ENCODE measurements at regions not wholly inside any gene's neighbourhood (a gene's known extent, or its start where the extent isn't known, plus 50 kb on each side); places are given as distances from the start of the nearest gene placed in this dataset.

GRCh38 chr13:53165261-53165660 lies 136.6 kb downstream of the OLFM4 start:
- Mint-ChIP-seq H3K36me3 (peaks cover 1% of the 10 kb centered on the region), H3K9me3 (peaks cover 0 to 1% (median 0%) of the 10 kb centered on the region in 3 donors), H3K4me1 (no peaks in the 10 kb centered on the region), H3K27me3 (no peaks in the 10 kb centered on the region), H3K27ac (no peak overlapping the region), H3K4me3 (no peak overlapping the region)

- no peaks in the 10 kb centered on the region for H3K27me3 Mint-ChIP-seq
- no peak overlapping the region for H3K4me3 Mint-ChIP-seq
- no peak overlapping the region for H3K27ac Mint-ChIP-seq
- peaks cover 1% of the 10 kb centered on the region for H3K36me3 Mint-ChIP-seq
- H3K9me3 Mint-ChIP-seq, result peaks cover 0 to 1% (median 0%) of the 10 kb centered on the region in 3 donors
- H3K4me1 Mint-ChIP-seq, result no peaks in the 10 kb centered on the region
These were observed 138.9 kb downstream of the OLFM4 start for GRCh38 chr13:53167561-53167960.

GRCh38 chr13:53170910-53171309 lies 142.3 kb downstream of the OLFM4 start:
- Mint-ChIP-seq H3K27me3 (no peaks in the 10 kb centered on the region), H3K4me1 (no peaks in the 10 kb centered on the region), H3K9me3 (peaks cover 0 to 2% (median 0%) of the 10 kb centered on the region in 3 donors), H3K4me3 (no peak overlapping the region), H3K36me3 (no peaks in the 10 kb centered on the region), H3K27ac (no peak overlapping the region)

GRCh38 chr13:53174545-53174944 lies 145.9 kb downstream of the OLFM4 start:
- H3K36me3 Mint-ChIP-seq, result no peaks in the 10 kb centered on the region
- peaks cover 0 to 2% (median 0%) of the 10 kb centered on the region in 3 donors for H3K9me3 Mint-ChIP-seq
- H3K4me1 Mint-ChIP-seq, result no peaks in the 10 kb centered on the region
- no peak overlapping the region for H3K4me3 Mint-ChIP-seq
- no peak overlapping the region for H3K27ac Mint-ChIP-seq
- no peaks in the 10 kb centered on the region for H3K27me3 Mint-ChIP-seq

GRCh38 chr13:53180684-53181083 lies 152.1 kb downstream of the OLFM4 start:
- H3K27ac Mint-ChIP-seq, result no peak overlapping the region

GRCh38 chr13:53182724-53183123 lies 154.1 kb downstream of the OLFM4 start:
- Mint-ChIP-seq H3K27me3 (no peaks in the 10 kb centered on the region), H3K27ac (no peak overlapping the region), H3K9me3 (peaks cover 0 to 10% (median 6%) of the 10 kb centered on the region in 3 donors), H3K4me3 (no peak overlapping the region), H3K4me1 (no peaks in the 10 kb centered on the region), H3K36me3 (no peaks in the 10 kb centered on the region)

More at GRCh38 chr13:53180684-53181083, 152.1 kb downstream of the OLFM4 start:
- Mint-ChIP-seq H3K9me3 (peaks cover 0 to 10% (median 6%) of the 10 kb centered on the region in 3 donors), H3K4me1 (no peaks in the 10 kb centered on the region), H3K27me3 (no peaks in the 10 kb centered on the region), H3K4me3 (no peak overlapping the region), H3K36me3 (no peaks in the 10 kb centered on the region)

- no peak overlapping the region for H3K27ac Mint-ChIP-seq
- no peaks in the 10 kb centered on the region for H3K4me1 Mint-ChIP-seq
- H3K27me3 Mint-ChIP-seq, result no peaks in the 10 kb centered on the region
- H3K4me3 Mint-ChIP-seq, result no peak overlapping the region
- no peaks in the 10 kb centered on the region for H3K36me3 Mint-ChIP-seq
- H3K9me3 Mint-ChIP-seq, result peaks cover 0 to 13% (median 6%) of the 10 kb centered on the region in 3 donors
These were observed 159.5 kb downstream of the OLFM4 start for GRCh38 chr13:53188120-53188519.

GRCh38 chr13:53189162-53189561 lies 160.5 kb downstream of the OLFM4 start:
- no peak overlapping the region for H3K27ac Mint-ChIP-seq
- no peak overlapping the region for H3K4me3 Mint-ChIP-seq
- no peaks in the 10 kb centered on the region for H3K36me3 Mint-ChIP-seq
- no peaks in the 10 kb centered on the region for H3K27me3 Mint-ChIP-seq
- peaks cover 0 to 10% (median 5%) of the 10 kb centered on the region in 3 donors for H3K9me3 Mint-ChIP-seq
- no peaks in the 10 kb centered on the region for H3K4me1 Mint-ChIP-seq

- no peaks in the 10 kb centered on the region for H3K36me3 Mint-ChIP-seq
- no peak overlapping the region for H3K27ac Mint-ChIP-seq
- no peaks in the 10 kb centered on the region for H3K4me1 Mint-ChIP-seq
- no peaks in the 10 kb centered on the region for H3K27me3 Mint-ChIP-seq
- no peak overlapping the region for H3K4me3 Mint-ChIP-seq
- peaks cover 0 to 3% (median 2%) of the 10 kb centered on the region in 3 donors for H3K9me3 Mint-ChIP-seq
These were observed 162.5 kb downstream of the OLFM4 start for GRCh38 chr13:53191091-53191490.

GRCh38 chr13:53197424-53197823 lies 168.8 kb downstream of the OLFM4 start:
- no peak overlapping the region for H3K27ac Mint-ChIP-seq
- H3K9me3 Mint-ChIP-seq, result peaks cover 0 to 2% (median 0%) of the 10 kb centered on the region in 3 donors
- H3K4me1 Mint-ChIP-seq, result no peaks in the 10 kb centered on the region
- H3K27me3 Mint-ChIP-seq, result peaks cover 1% of the 10 kb centered on the region
- H3K4me3 Mint-ChIP-seq, result no peak overlapping the region
- H3K36me3 Mint-ChIP-seq, result no peaks in the 10 kb centered on the region

GRCh38 chr13:53198017-53198416 lies 169.4 kb downstream of the OLFM4 start:
- Mint-ChIP-seq H3K4me3 (no peak overlapping the region), H3K27ac (no peak overlapping the region), H3K9me3 (peaks cover 0 to 2% (median 0%) of the 10 kb centered on the region in 3 donors), H3K27me3 (peaks cover 4% of the 10 kb centered on the region), H3K4me1 (no peaks in the 10 kb centered on the region), H3K36me3 (no peaks in the 10 kb centered on the region)

GRCh38 chr13:53198736-53199135 lies 170.1 kb downstream of the OLFM4 start:
- H3K27ac Mint-ChIP-seq, result no peak overlapping the region
- peaks cover 0 to 2% (median 0%) of the 10 kb centered on the region in 3 donors for H3K9me3 Mint-ChIP-seq
- H3K36me3 Mint-ChIP-seq, result no peaks in the 10 kb centered on the region
- no peaks in the 10 kb centered on the region for H3K4me1 Mint-ChIP-seq
- H3K4me3 Mint-ChIP-seq, result no peak overlapping the region
- H3K27me3 Mint-ChIP-seq, result peaks cover 4% of the 10 kb centered on the region

GRCh38 chr13:53200075-53200474 lies 171.5 kb downstream of the OLFM4 start:
- no peak overlapping the region for H3K4me3 Mint-ChIP-seq
- H3K4me1 Mint-ChIP-seq, result no peaks in the 10 kb centered on the region
- H3K9me3 Mint-ChIP-seq, result no peaks in the 10 kb centered on the region
- peaks cover 4% of the 10 kb centered on the region for H3K27me3 Mint-ChIP-seq
- no peak overlapping the region for H3K27ac Mint-ChIP-seq
- no peaks in the 10 kb centered on the region for H3K36me3 Mint-ChIP-seq

- Mint-ChIP-seq H3K27me3 (peaks cover 4% of the 10 kb centered on the region), H3K4me1 (no peaks in the 10 kb centered on the region), H3K4me3 (no peak overlapping the region)
These were observed 172.2 kb downstream of the OLFM4 start for GRCh38 chr13:53200498-53201453.

GRCh38 chr13:53201454-53202225 lies 173.0 kb downstream of the OLFM4 start:
- H3K27me3 Mint-ChIP-seq, result peaks cover 4% of the 10 kb centered on the region

More at GRCh38 chr13:53200498-53201453, 172.2 kb downstream of the OLFM4 start:
- Mint-ChIP-seq H3K27ac (no peak overlapping the region), H3K9me3 (no peaks in the 10 kb centered on the region), H3K36me3 (no peaks in the 10 kb centered on the region)

More at GRCh38 chr13:53201454-53202225, 173.0 kb downstream of the OLFM4 start:
- Mint-ChIP-seq H3K4me3 (no peak overlapping the region), H3K9me3 (no peaks in the 10 kb centered on the region), H3K4me1 (no peaks in the 10 kb centered on the region), H3K27ac (no peak overlapping the region), H3K36me3 (no peaks in the 10 kb centered on the region)
